IPS-18a (cell line): ENCODE measurements at regions not wholly inside any gene's neighbourhood (a gene's known extent, or its start where the extent isn't known, plus 50 kb on each side); places are given as distances from the start of the nearest gene placed in this dataset.

Experiments
- H3K27ac ChIP-seq: one replicate; pipeline ENCODE4 v1.5.1; 2013; ENCODE audit warnings: low read length
- H3K27me3 ChIP-seq: one replicate; pipeline ENCODE4 v1.6.1; 2013; ENCODE audit warnings: mild to moderate bottlenecking, low read length; ENCODE audit not compliant: control insufficient read depth, insufficient read depth
- H3K36me3 ChIP-seq: one replicate; pipeline ENCODE4 v1.6.1; 2013; ENCODE audit warnings: low read depth, low read length; ENCODE audit not compliant: control insufficient read depth
- H3K4me1 ChIP-seq: one replicate; pipeline ENCODE4 v1.6.1; 2013; ENCODE audit warnings: low read depth, low read length; ENCODE audit not compliant: control insufficient read depth
- H3K4me3 ChIP-seq: one replicate; pipeline ENCODE4 v1.5.1; 2013; ENCODE audit warnings: low read length
- H3K9ac ChIP-seq: one replicate; pipeline ENCODE4 v1.6.1; 2013; ENCODE audit warnings: mild to moderate bottlenecking, low read length, moderate library complexity
- H3K9me3 ChIP-seq: one replicate; pipeline ENCODE4 v1.6.1; 2013; ENCODE audit warnings: low read depth, low read length; ENCODE audit not compliant: control insufficient read depth

DNA sequence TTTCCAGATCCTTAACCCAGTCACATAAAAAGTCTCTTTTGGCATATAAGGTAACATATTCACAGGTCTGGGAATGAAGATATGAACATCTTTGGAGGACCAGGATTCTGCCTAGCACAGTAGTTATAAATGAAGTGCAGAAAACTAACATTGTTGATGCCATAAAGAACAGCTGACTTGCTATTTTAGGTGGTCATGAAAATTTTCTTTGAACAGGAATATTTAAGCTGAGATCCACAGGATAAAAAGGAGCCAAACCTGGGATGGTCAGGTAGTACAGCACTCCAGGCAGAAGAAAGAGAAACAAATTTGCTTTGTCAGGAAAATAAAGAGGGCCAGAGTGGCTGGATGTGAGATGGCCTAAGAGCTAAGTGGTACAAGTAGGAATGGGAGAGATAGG lies 80.0 kb downstream of the CENPW start:
- H3K27me3 ChIP-seq = no peaks in the 10 kb centered on the region
- no peaks in the 10 kb centered on the region for H3K4me1 ChIP-seq
- no peaks in the 10 kb centered on the region for H3K36me3 ChIP-seq
- no peaks in the 10 kb centered on the region for H3K9me3 ChIP-seq
- no peak overlapping the region for H3K27ac ChIP-seq
- H3K9ac ChIP-seq = no peak overlapping the region
- no peak overlapping the region for H3K4me3 ChIP-seq

DNA sequence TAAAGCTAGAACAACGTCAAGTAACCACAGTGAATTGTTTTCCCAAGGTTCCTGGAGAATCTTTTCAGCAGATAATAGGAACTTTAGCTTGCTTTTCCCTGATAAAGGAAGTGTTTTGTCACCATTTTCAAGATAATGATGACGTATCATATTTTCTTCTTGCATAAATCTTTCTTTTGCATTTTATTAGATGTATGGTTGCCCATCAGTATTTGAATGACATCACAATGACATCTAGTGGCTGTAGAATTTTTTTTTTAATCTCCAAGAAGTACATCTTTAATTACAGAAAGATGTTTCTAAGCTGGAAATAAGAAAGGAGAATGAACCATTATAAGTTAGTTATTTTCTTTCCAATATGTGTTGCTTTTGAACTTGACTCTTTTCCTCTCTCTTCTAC lies 83.0 kb downstream of the CENPW start:
- Histone ChIP-seq H3K9me3 (no peaks in the 10 kb centered on the region), H3K27me3 (no peaks in the 10 kb centered on the region), H3K4me1 (no peaks in the 10 kb centered on the region), H3K9ac (no peak overlapping the region), H3K36me3 (no peaks in the 10 kb centered on the region), H3K4me3 (no peak overlapping the region), H3K27ac (no peak overlapping the region)

DNA sequence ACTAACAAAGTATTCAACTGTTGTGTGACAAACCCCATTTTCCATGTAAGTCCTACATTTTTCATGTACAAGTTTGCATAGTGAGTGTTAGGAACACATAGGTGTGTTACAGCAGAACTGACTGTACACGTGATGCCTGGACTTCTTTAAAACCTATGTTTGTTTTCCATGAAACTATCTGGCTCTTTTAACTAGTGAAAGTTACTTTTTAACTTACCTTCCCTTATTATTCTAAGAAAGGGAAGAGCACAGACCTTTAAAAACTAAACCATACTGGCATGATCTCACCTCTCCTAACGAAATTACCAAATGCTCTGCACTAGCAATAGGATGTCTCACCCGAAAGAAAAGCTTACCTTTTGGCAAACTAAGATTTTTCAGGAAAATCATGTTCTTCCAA lies 87.8 kb downstream of the CENPW start:
- Histone ChIP-seq H3K27me3 (no peaks in the 10 kb centered on the region), H3K4me3 (no peak overlapping the region), H3K9ac (no peak overlapping the region), H3K9me3 (no peaks in the 10 kb centered on the region), H3K36me3 (no peaks in the 10 kb centered on the region), H3K27ac (no peak overlapping the region), H3K4me1 (no peaks in the 10 kb centered on the region)

DNA sequence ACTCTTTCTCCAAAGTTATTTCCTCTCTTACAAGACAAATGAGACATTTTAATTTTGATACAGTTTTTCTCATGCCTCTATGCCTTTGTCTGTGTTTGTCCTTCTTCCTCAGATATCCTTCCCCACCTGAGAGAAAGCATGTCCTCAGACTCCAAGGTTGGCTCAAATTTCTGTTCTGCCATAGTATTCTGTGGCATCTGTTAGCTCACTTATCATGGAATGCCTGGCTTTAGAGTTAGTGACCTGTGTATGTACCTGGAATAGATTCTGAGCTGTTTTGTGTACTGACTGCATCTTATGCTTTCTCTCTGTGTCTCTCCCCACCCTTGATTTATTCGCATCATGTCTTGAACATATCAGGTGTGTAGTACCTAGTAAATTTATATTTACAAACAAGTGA lies 90.0 kb downstream of the CENPW start:
- no peak overlapping the region for H3K4me3 ChIP-seq
- no peak overlapping the region for H3K27ac ChIP-seq
- no peaks in the 10 kb centered on the region for H3K9me3 ChIP-seq

DNA sequence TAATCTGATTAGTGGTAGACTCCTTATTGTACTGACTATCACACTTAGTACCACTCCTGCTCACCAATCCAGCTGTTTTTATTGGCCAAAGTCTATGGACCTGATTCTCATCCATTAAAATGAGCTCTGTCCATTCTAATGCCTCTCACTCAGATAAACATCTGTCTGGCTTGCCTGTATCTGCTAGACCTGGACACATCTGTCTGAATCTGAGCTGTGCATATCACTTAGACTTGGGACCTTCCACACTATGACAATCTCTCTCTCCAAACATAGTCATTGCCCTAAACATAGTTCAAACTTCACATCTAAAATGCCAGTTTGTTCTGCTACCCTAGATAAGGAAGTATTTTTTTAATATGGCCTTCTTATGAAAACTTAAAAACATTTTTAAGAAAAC lies 92.6 kb downstream of the CENPW start:
- Histone ChIP-seq H3K9me3 (no peaks in the 10 kb centered on the region), H3K9ac (no peak overlapping the region), H3K27me3 (no peaks in the 10 kb centered on the region), H3K36me3 (no peaks in the 10 kb centered on the region), H3K4me3 (no peak overlapping the region), H3K27ac (no peak overlapping the region), H3K4me1 (no peaks in the 10 kb centered on the region)

More for the DNA sequence above, 90.0 kb downstream of the CENPW start:
- Histone ChIP-seq H3K9ac (no peak overlapping the region), H3K36me3 (no peaks in the 10 kb centered on the region), H3K4me1 (no peaks in the 10 kb centered on the region), H3K27me3 (no peaks in the 10 kb centered on the region)

DNA sequence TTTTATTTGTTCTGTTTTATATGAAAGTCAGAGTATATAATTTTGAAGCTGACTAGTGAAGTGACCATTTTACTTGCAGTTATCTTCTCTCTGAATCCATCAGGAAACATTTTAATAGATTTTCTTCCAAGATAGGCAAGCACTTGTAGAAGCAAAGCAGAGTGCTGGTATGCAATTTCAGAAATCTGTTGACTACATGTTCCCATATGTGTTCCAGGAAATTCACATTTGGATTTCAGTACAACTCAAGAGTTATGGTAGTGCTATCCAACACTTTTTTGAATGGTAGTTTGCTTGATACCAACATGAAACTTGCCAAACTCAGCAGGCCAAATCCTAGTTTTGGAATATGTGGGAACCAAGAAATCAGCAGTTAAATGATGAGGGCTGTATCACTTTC lies 94.0 kb downstream of the CENPW start:
- Histone ChIP-seq H3K27ac (no peak overlapping the region), H3K4me3 (no peak overlapping the region), H3K4me1 (no peaks in the 10 kb centered on the region), H3K9me3 (no peaks in the 10 kb centered on the region), H3K27me3 (no peaks in the 10 kb centered on the region), H3K9ac (no peak overlapping the region), H3K36me3 (no peaks in the 10 kb centered on the region)

DNA sequence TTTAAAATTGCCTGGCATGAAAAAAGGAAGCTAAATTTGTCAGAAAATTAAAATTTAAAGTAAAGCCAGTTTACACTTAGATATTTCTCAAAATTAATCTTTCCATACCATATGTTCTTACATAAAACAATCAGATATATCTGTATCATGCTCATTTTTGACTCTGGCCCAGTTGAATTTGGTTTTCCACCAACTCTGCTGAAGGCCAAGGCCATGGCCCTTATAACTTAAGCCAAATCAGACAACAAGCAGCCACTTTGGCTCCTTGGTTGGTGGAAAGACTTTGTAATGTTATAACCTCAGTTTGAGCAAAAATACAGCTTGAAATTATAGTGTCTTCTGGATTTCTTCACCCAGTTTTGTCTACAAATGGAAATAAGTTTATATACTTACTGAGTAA lies 97.3 kb downstream of the CENPW start:
- no peak overlapping the region for H3K9ac ChIP-seq
- H3K9me3 ChIP-seq = no peaks in the 10 kb centered on the region
- H3K27me3 ChIP-seq = no peaks in the 10 kb centered on the region
- H3K4me3 ChIP-seq = no peak overlapping the region
- H3K36me3 ChIP-seq = no peaks in the 10 kb centered on the region
- H3K27ac ChIP-seq = no peak overlapping the region
- no peaks in the 10 kb centered on the region for H3K4me1 ChIP-seq

DNA sequence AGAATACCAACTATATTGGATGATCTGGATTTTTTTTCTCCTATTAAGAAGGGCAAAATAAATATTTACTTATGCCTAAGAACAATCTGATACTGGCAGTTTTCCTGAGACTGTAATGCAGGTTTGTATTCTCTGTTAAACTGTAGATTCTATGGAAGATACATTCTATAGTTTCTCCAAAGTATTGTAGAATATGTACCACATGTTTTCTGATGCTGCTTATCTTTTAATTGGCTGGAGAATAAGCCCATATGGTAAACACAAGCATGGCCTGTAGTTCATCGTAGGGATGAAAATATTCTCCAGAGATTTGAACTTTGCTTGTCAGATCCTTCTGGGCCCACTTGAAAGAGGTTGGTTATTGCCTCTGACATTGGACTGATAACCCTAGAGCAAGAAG lies 99.1 kb downstream of the CENPW start:
- Histone ChIP-seq H3K27me3 (no peaks in the 10 kb centered on the region), H3K4me3 (no peak overlapping the region), H3K27ac (no peak overlapping the region), H3K4me1 (no peaks in the 10 kb centered on the region), H3K36me3 (no peaks in the 10 kb centered on the region), H3K9ac (no peak overlapping the region), H3K9me3 (no peaks in the 10 kb centered on the region)

DNA sequence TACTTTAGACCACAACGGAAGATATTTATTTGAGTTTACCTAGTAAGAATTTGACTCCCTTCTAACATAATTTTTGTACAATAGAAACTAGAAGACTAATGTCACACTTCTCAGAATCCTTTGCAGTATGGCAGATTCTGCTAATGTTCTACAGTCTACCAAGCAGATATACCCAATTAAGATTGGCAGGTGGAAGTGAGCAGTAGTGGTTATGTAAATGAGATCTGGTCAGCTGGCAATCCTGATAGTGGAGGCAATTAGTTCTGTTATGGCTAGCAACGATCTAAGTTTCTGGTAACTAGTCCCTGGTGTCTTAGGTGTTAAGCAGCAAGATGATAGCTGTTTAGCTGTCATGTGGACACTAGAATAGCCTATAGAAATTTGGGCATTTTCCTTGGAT lies 101.0 kb downstream of the CENPW start:
- no peaks in the 10 kb centered on the region for H3K27me3 ChIP-seq
- H3K4me1 ChIP-seq = peaks cover 2% of the 10 kb centered on the region
- H3K4me3 ChIP-seq = no peak overlapping the region
- H3K27ac ChIP-seq = no peak overlapping the region
- no peaks in the 10 kb centered on the region for H3K9me3 ChIP-seq
- no peak overlapping the region for H3K9ac ChIP-seq
- no peaks in the 10 kb centered on the region for H3K36me3 ChIP-seq

DNA sequence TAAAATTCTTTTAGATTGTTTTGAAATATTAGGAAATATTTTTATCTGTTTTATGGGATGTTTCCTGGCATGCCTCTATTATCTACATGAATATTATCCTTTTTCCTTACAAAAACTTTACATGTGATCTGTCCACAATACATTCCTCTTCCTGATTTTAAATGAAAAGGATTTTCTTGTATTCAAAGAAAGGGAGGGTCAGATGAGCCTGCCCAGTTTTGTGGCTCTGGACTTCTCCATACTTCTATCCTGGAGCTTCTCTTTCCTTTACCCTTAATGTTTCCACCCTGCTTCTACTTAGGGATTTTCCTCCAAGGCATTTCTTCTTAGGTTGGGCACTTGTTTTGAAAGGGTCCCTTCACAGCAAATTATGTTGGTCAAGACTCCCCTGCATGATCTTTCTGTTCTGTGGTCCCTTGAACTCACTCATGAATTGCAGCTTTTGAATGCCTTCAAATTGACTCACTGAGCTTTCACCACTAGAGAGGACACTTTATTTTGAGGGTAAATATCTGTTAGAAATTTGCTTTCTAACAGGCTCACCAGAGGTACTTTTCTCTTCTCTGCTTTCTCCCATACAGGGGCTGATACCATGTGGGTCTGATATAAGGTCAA lies 104.9 kb downstream of the CENPW start:
- H3K4me3 ChIP-seq = no peak overlapping the region
- H3K27me3 ChIP-seq = no peaks in the 10 kb centered on the region
- H3K36me3 ChIP-seq = no peaks in the 10 kb centered on the region
- H3K27ac ChIP-seq = no peak overlapping the region
- no peaks in the 10 kb centered on the region for H3K9me3 ChIP-seq
- H3K9ac ChIP-seq = no peak overlapping the region
- H3K4me1 ChIP-seq = peaks cover 3% of the 10 kb centered on the region

DNA sequence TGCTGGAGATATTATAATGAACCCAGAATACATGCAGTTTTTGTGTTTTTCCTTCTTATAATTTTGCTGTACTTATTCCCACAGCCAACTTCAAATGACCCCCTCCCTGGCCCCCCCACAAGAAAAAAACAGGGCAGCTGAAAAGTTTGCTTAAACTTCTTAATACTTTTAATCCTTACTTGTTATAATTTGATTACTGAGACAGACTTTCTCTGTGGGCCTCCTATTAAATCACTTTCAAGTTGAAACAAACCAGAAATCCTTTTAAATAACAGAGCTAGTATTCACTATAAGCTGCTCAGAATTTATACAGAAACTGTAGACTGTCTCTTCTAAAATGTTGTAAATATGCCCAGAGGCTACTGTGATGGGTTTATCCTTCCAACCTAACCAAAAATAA lies 106.3 kb downstream of the CENPW start:
- Histone ChIP-seq H3K27ac (no peak overlapping the region), H3K4me1 (peaks cover 3% of the 10 kb centered on the region), H3K9me3 (no peaks in the 10 kb centered on the region), H3K36me3 (no peaks in the 10 kb centered on the region), H3K9ac (no peak overlapping the region), H3K27me3 (no peaks in the 10 kb centered on the region), H3K4me3 (no peak overlapping the region)

DNA sequence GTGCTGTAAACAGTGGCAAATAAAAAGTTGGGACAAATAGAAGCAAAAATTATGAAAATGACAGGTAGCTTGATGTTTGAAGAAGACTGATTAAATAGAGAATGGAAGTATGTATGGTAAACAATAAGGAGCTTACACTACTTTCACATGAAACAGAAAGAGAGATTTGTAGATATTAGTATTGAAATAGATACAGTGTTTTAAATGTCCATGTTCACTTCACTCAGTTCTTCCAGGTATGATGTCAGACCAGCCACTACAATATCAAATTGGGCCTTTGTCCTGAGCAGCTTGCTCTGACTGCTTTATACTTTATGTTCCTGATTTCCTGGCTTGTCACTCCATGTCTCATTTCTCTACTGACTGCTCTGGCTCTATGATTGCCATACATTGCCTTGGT lies 107.5 kb downstream of the CENPW start:
- no peaks in the 10 kb centered on the region for H3K27me3 ChIP-seq
- H3K27ac ChIP-seq = no peak overlapping the region
- H3K4me1 ChIP-seq = peaks cover 3% of the 10 kb centered on the region
- no peak overlapping the region for H3K9ac ChIP-seq
- no peaks in the 10 kb centered on the region for H3K9me3 ChIP-seq
- no peaks in the 10 kb centered on the region for H3K36me3 ChIP-seq
- H3K4me3 ChIP-seq = no peak overlapping the region
